IMR-90 (cell line): ENCODE measurements at regions not wholly inside any gene's neighbourhood (a gene's known extent, or its start where the extent isn't known, plus 50 kb on each side); places are given as distances from the start of the nearest gene placed in this dataset.

Experiments used
- ATAC-seq: fragments of 200-7000 bp; cut with Tn5 transposase; 2 replicates; pipeline ENCODE4 v1.9.1; 2020; ENCODE audit warnings: low read depth, mild to moderate bottlenecking, moderate library complexity
- BruUV-seq: library from RNA; stranded (reverse); fragments of 400-500 nt; replicated peaks from 2 replicates; lab custom pipeline; 2021; lab: Mats Ljungman, UMichigan
- CTCF ChIA-PET: fragments of 300-600 bp; formaldehyde crosslinking; extraction: SDS; loops from one replicate; lab custom pipeline; 2021; ENCODE audit warnings: antibody characterized with exemption; lab: Yijun Ruan, JAX
- POLR2A ChIA-PET: fragments of 300-600 bp; sonication (Branson Sonifier 250); formaldehyde crosslinking; loops from one replicate; lab custom pipeline; 2022; ENCODE audit warnings: antibody characterized with exemption; ENCODE audit not compliant: unreplicated experiment; lab: Charles Lee
- DNase-seq: peaks from one replicate; pipeline ENCODE4 v3.0.0; 2013
- H2AFZ ChIP-seq: replicated peaks from 2 replicates; pipeline ENCODE3; 2013; ENCODE audit warnings: low read length, mild to moderate bottlenecking; ENCODE audit not compliant: poor library complexity
- H2AK5ac ChIP-seq: 2 replicates; pipeline ENCODE4 v1.6.1; 2013; ENCODE audit warnings: low read depth, low read length, inconsistent platforms
- H2AK9ac ChIP-seq: replicated peaks from 2 replicates; pipeline ENCODE3; 2013; ENCODE audit warnings: mild to moderate bottlenecking, low read depth, low read length, moderate library complexity; ENCODE audit not compliant: poor library complexity
- H2BK120ac ChIP-seq: 2 replicates; pipeline ENCODE4 v1.6.1; 2013; ENCODE audit warnings: low read depth, low read length, inconsistent platforms
- H2BK15ac ChIP-seq: 3 replicates; pipeline ENCODE4 v1.6.1; 2013; ENCODE audit warnings: low read depth, low read length, inconsistent platforms
- H2BK20ac ChIP-seq: 2 replicates; pipeline ENCODE4 v1.6.1; 2013; ENCODE audit warnings: low read depth, mild to moderate bottlenecking, inconsistent platforms, low read length, moderate library complexity
- H2BK5ac ChIP-seq: 2 replicates; pipeline ENCODE4 v1.6.1; 2013; ENCODE audit warnings: mild to moderate bottlenecking, low read depth, low read length, inconsistent platforms; ENCODE audit not compliant: poor library complexity, severe bottlenecking
- H3K14ac ChIP-seq: replicated peaks from 2 replicates; pipeline ENCODE4 v1.6.1; 2013; ENCODE audit warnings: low read depth, low read length, inconsistent platforms
- H3K18ac ChIP-seq: 2 replicates; pipeline ENCODE4 v1.6.1; 2013; ENCODE audit warnings: low read depth, low read length, control low read depth
- H3K23ac ChIP-seq: 2 replicates; pipeline ENCODE4 v1.6.1; 2013; ENCODE audit warnings: low read depth, low read length, inconsistent platforms
- H3K27ac ChIP-seq: 2 replicates; pipeline ENCODE4 v1.5.1; 2013; ENCODE audit warnings: mild to moderate bottlenecking, control low read depth, low read length; ENCODE audit not compliant: insufficient read depth
- H3K27me3 ChIP-seq: 2 replicates; pipeline ENCODE4 v1.6.1; 2013; ENCODE audit warnings: low read length; ENCODE audit not compliant: control insufficient read depth, insufficient read depth
- H3K36me3 ChIP-seq: 2 replicates; pipeline ENCODE4 v1.6.1; 2013; ENCODE audit warnings: low read length, mixed read lengths; ENCODE audit not compliant: control insufficient read depth, insufficient read depth
- H3K4ac ChIP-seq: 2 replicates; pipeline ENCODE4 v1.6.1; 2013; ENCODE audit warnings: low read depth, low read length, inconsistent platforms
- H3K4me1 ChIP-seq: 2 replicates; pipeline ENCODE4 v1.6.1; 2013; ENCODE audit warnings: low read length, mixed read lengths; ENCODE audit not compliant: control insufficient read depth, insufficient read depth
- H3K4me2 ChIP-seq: 2 replicates; pipeline ENCODE4 v1.6.1; 2013; ENCODE audit warnings: low read depth, mild to moderate bottlenecking, control low read depth, low read length, moderate library complexity
- H3K4me3 ChIP-seq: 2 replicates; pipeline ENCODE4 v1.5.1; 2013; ENCODE audit warnings: low read depth, mild to moderate bottlenecking, control low read depth, low read length, moderate library complexity; ENCODE audit not compliant: insufficient read depth
- H3K56ac ChIP-seq: 2 replicates; pipeline ENCODE4 v1.6.1; 2013; ENCODE audit warnings: low read length, inconsistent platforms; ENCODE audit not compliant: insufficient read depth; ENCODE audit errors: extremely low read depth
- H3K79me1 ChIP-seq, 2 experiments: 2 replicates each; pipeline ENCODE4 v1.6.1; 2013; ENCODE audit warnings: low read length in 2 of 2, inconsistent platforms in 1 of 2, low read depth in 1 of 2
- H3K9ac ChIP-seq: 2 replicates; pipeline ENCODE4 v1.6.1; 2013; ENCODE audit warnings: low read depth, low read length, control low read depth
- H3K9me1 ChIP-seq: 2 replicates; pipeline ENCODE4 v1.6.1; 2013; ENCODE audit warnings: low read length, inconsistent platforms; ENCODE audit not compliant: insufficient read depth
- H3K9me3 ChIP-seq: 2 replicates; pipeline ENCODE4 v1.6.1; 2013; ENCODE audit warnings: low read length; ENCODE audit not compliant: control insufficient read depth, insufficient read depth
- H4K20me1 ChIP-seq: 2 replicates; pipeline ENCODE4 v1.6.1; 2013; ENCODE audit warnings: low read length, inconsistent platforms; ENCODE audit not compliant: insufficient read depth
- H4K5ac ChIP-seq: 2 replicates; pipeline ENCODE4 v1.6.1; 2013; ENCODE audit warnings: mild to moderate bottlenecking, low read depth, low read length, control low read depth
- H4K8ac ChIP-seq, 2 experiments: 2 replicates each; pipeline ENCODE4 v1.6.1; 2013; ENCODE audit warnings: low read depth in 2 of 2, low read length in 2 of 2, control low read depth in 1 of 2, inconsistent platforms in 1 of 2
- H4K91ac ChIP-seq: 2 replicates; pipeline ENCODE4 v1.6.1; 2013; ENCODE audit warnings: low read depth, low read length, inconsistent platforms; ENCODE audit not compliant: insufficient read depth
- BHLHE40 ChIP-seq: fragments of 150-350 bp; IDR thresholded peaks from 2 replicates; pipeline ENCODE4 v1.6.1; 2016; ENCODE audit warnings: mild to moderate bottlenecking, low read depth, low read length
- CEBPB ChIP-seq: IDR thresholded peaks from 2 replicates; pipeline ENCODE4 v1.6.1; 2012; ENCODE audit warnings: low read depth, low read length, improper control_type of control experiment
- CHD1 ChIP-seq: IDR thresholded peaks from 2 replicates; pipeline ENCODE4 v1.6.1; 2012; ENCODE audit warnings: low read depth, low read length, improper control_type of control experiment
- FOS ChIP-seq: fragments of 150-350 bp; IDR thresholded peaks from 2 replicates; pipeline ENCODE4 v1.6.1; 2016; ENCODE audit warnings: low read depth, low read length
- MAFK ChIP-seq: IDR thresholded peaks from 2 replicates; pipeline ENCODE4 v1.6.1; 2012; ENCODE audit warnings: low read depth, low read length, improper control_type of control experiment
- MAZ ChIP-seq: IDR thresholded peaks from 2 replicates; pipeline ENCODE4 v1.6.1; 2012; ENCODE audit warnings: low read depth, mild to moderate bottlenecking, low read length, improper control_type of control experiment, moderate library complexity, borderline replicate concordance
- MXI1 ChIP-seq: IDR thresholded peaks from 2 replicates; pipeline ENCODE4 v1.6.1; 2012; ENCODE audit warnings: low read depth, mild to moderate bottlenecking, low read length, moderate library complexity, borderline replicate concordance
- NFE2L2 ChIP-seq: fragments of 150-350 bp; IDR thresholded peaks from 2 replicates; pipeline ENCODE4 v1.6.1; 2016; ENCODE audit warnings: low read depth, mild to moderate bottlenecking, low read length
- POLR2A ChIP-seq: IDR thresholded peaks from 2 replicates; pipeline ENCODE4 v1.6.1; 2012; ENCODE audit warnings: mild to moderate bottlenecking, low read depth, low read length
- RAD21 ChIP-seq: IDR thresholded peaks from 2 replicates; pipeline ENCODE4 v1.6.1; 2012; ENCODE audit warnings: low read length, improper control_type of control experiment
- RCOR1 ChIP-seq: IDR thresholded peaks from 2 replicates; pipeline ENCODE4 v1.6.1; 2012; ENCODE audit warnings: mild to moderate bottlenecking, low read length, improper control_type of control experiment; ENCODE audit not compliant: insufficient replicate concordance
- RFX5 ChIP-seq: IDR thresholded peaks from 2 replicates; pipeline ENCODE4 v1.8.0; 2012; ENCODE audit warnings: low read depth, mild to moderate bottlenecking, low read length, moderate library complexity
- SMC3 ChIP-seq: fragments of 150-350 bp; IDR thresholded peaks from 2 replicates; pipeline ENCODE4 v1.6.1; 2016; ENCODE audit warnings: low read depth, mild to moderate bottlenecking, antibody characterized with exemption, low read length, moderate library complexity
- WGBS, 2 experiments: methylation state at CpG; one replicate each; pipeline versions ENCODE4 v1.1.5 to v1.1.7; 2013; ENCODE audit warnings: missing lambda C conversion rate in 2 of 2; ENCODE audit not compliant: insufficient read length in 1 of 2; ENCODE audit errors: extremely low coverage in 2 of 2; 5-methylcytosine and 5-hydroxymethylcytosine counted together
- dilution Hi-C: fragments of 300-500 bp; cut with HindIII; formaldehyde crosslinking; loops from one replicate; pipeline ENCODE4 v1.14.3; 2018; ENCODE audit warnings: low sequenced_read_pairs; ENCODE audit not compliant: unreplicated experiment
- in situ Hi-C: fragments of 300-500 bp; cut with MboI; formaldehyde crosslinking; loops from 3 replicates; pipeline ENCODE4 v1.14.3; 2019; ENCODE audit warnings: low sequenced_read_pairs, inconsistent platforms, mixed read lengths
- intact Hi-C: fragments of 100-400 bp; cut with micrococcal nuclease; formaldehyde crosslinking; loops from 2 replicates; pipeline ENCODE4 v1.10.0; 2022
- TF ChIP-seq, protein P1 (sequence below): fragments of 150-350 bp; IDR thresholded peaks from 2 replicates; pipeline ENCODE4 v1.6.1; 2016; ENCODE audit warnings: low read depth, mild to moderate bottlenecking, low read length, moderate library complexity, borderline replicate concordance
- TF ChIP-seq, protein P2 (sequence below): fragments of 150-350 bp; IDR thresholded peaks from 2 replicates; pipeline ENCODE4 v1.6.1; 2017; ENCODE audit warnings: mild to moderate bottlenecking, antibody characterized with exemption, low read length, low read depth
- TF ChIP-seq, protein P3 (sequence below): conservative IDR thresholded peaks from 2 replicates; pipeline ENCODE4 v1.5.1; 2012; ENCODE audit warnings: mild to moderate bottlenecking, low read depth, low read length, improper control_type of control experiment

DNA sequence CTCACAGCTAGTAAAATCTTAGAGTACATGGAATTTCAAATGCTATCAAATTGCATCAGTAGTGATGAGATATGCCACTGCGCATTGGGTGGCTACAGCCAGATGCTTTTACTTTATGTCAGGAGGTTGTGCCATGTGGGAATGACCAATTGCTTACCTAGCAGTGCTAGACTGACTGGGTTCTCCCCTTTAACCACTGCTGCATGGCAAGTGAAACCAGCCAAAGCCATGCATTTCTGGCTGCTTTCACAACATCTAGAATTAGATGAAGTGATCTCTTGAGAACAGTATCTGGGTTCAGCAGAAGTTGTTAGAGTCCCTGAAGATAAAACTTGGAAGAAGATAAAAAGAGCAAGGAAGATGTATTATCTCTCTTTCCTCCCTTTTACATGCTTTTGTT, 1174.2 kb upstream of the CDH2 start:
- Histone ChIP-seq H3K56ac (no peak overlapping the region), H3K9ac (no peak overlapping the region), H3K4me1 (no peaks in the 10 kb centered on the region), H4K20me1 (no peaks in the 10 kb centered on the region), H2AFZ (no peak overlapping the region), H4K5ac (no peak overlapping the region), H2AK9ac (no peak overlapping the region), H4K91ac (no peak overlapping the region), H3K4ac (no peak overlapping the region), H3K14ac (no peak overlapping the region), H3K18ac (no peak overlapping the region), H2AK5ac (no peak overlapping the region), H3K4me3 (no peak overlapping the region), H3K36me3 (no peaks in the 10 kb centered on the region), H3K27me3 (no peaks in the 10 kb centered on the region), H2BK5ac (no peak overlapping the region), H2BK15ac (no peak overlapping the region), H2BK20ac (no peak overlapping the region), H3K79me1 (no peaks in the 10 kb centered on the region), H4K8ac (no peak overlapping the region), H2BK120ac (no peak overlapping the region), H3K27ac (no peak overlapping the region), H3K23ac (no peak overlapping the region), H3K4me2 (no peak overlapping the region), H3K9me1 (no peaks in the 10 kb centered on the region), H3K9me3 (no peaks in the 10 kb centered on the region)
- intact Hi-C loops, result no loop called here
- dilution Hi-C loops, result no loop called here
- DNase-seq (no peak), ATAC-seq (no peak)
- in situ Hi-C loops, result no loop called here
- WGBS, 2 experiments, result no CpG with 5 or more reads among the region's 1 CpG
- TF ChIP-seq MXI1, result no peak
- TF ChIP-seq SMC3, result no peak
- TF ChIP-seq BHLHE40, result no peak
- no peak for TF ChIP-seq RCOR1
- TF ChIP-seq POLR2A, result no peak
- TF ChIP-seq CHD1, result no peak
- TF ChIP-seq, protein P1, sequence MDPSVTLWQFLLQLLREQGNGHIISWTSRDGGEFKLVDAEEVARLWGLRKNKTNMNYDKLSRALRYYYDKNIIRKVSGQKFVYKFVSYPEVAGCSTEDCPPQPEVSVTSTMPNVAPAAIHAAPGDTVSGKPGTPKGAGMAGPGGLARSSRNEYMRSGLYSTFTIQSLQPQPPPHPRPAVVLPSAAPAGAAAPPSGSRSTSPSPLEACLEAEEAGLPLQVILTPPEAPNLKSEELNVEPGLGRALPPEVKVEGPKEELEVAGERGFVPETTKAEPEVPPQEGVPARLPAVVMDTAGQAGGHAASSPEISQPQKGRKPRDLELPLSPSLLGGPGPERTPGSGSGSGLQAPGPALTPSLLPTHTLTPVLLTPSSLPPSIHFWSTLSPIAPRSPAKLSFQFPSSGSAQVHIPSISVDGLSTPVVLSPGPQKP, result no peak
- no peak for TF ChIP-seq RAD21
- TF ChIP-seq, protein P2, sequence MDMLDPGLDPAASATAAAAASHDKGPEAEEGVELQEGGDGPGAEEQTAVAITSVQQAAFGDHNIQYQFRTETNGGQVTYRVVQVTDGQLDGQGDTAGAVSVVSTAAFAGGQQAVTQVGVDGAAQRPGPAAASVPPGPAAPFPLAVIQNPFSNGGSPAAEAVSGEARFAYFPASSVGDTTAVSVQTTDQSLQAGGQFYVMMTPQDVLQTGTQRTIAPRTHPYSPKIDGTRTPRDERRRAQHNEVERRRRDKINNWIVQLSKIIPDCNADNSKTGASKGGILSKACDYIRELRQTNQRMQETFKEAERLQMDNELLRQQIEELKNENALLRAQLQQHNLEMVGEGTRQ, result no peak
- no peak for TF ChIP-seq RFX5
- TF ChIP-seq CEBPB, result no peak
- TF ChIP-seq, protein P3, sequence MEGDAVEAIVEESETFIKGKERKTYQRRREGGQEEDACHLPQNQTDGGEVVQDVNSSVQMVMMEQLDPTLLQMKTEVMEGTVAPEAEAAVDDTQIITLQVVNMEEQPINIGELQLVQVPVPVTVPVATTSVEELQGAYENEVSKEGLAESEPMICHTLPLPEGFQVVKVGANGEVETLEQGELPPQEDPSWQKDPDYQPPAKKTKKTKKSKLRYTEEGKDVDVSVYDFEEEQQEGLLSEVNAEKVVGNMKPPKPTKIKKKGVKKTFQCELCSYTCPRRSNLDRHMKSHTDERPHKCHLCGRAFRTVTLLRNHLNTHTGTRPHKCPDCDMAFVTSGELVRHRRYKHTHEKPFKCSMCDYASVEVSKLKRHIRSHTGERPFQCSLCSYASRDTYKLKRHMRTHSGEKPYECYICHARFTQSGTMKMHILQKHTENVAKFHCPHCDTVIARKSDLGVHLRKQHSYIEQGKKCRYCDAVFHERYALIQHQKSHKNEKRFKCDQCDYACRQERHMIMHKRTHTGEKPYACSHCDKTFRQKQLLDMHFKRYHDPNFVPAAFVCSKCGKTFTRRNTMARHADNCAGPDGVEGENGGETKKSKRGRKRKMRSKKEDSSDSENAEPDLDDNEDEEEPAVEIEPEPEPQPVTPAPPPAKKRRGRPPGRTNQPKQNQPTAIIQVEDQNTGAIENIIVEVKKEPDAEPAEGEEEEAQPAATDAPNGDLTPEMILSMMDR, result no peak
- TF ChIP-seq FOS, result no peak
- TF ChIP-seq NFE2L2, result no peak
- no peak for TF ChIP-seq MAZ
- TF ChIP-seq MAFK, result no peak
- BruUV-seq, result no TSS peak
- ChIA-PET POLR2A (no interaction called here), CTCF (no interaction called here)
